Naive thymus-derived CD8-positive, alpha-beta T cell (primary cell): ENCODE measurements at regions not wholly inside any gene's neighbourhood (a gene's known extent, or its start where the extent isn't known, plus 50 kb on each side); places are given as distances from the start of the nearest gene placed in this dataset.

ENCODE experiments used
- ATAC-seq, 2 donors: fragments of 150-1000 bp; cut with Tn5 transposase in 1 of 2; sonication (Bioruptor Pico), chemical (Tn5 transposase) in 1 of 2; 1 replicate in 1 of 2; 2 replicates in 1 of 2; pipeline ENCODE4 v1.10.0; 2021; ENCODE audit warnings: mild to moderate bottlenecking in 2 of 2, moderate library complexity in 2 of 2
- POLR2A ChIA-PET: fragments of 350-600 bp; sonication (Branson Sonifier 250); formaldehyde crosslinking; loops from one replicate; lab custom pipeline; 2021; ENCODE audit warnings: antibody characterized with exemption; lab: Charles Lee
- DNase-seq, 10 donors: peaks; one replicate each; pipeline versions ENCODE4 v3.0.0 to v3.0.0-alpha.2; 2020 to 2022
- H3K27ac Mint-ChIP-seq, 10 donors: one replicate each; pipeline ENCODE4 v1.8.0; 2020 to 2022; ENCODE audit warnings: mild to moderate bottlenecking in 10 of 10, mixed read lengths in 10 of 10, moderate library complexity in 4 of 10, inconsistent platforms in 1 of 10
- H3K27me3 Mint-ChIP-seq, 5 donors: one replicate each; pipeline ENCODE4 v1.8.0; 2021 to 2022; ENCODE audit warnings: mixed read lengths in 5 of 5
- H3K36me3 Mint-ChIP-seq, 3 donors: one replicate each; pipeline ENCODE4 v1.8.0; 2020 to 2022; ENCODE audit warnings: mixed read lengths in 3 of 3, mild to moderate bottlenecking in 2 of 3, inconsistent platforms in 1 of 3
- H3K4me1 Mint-ChIP-seq, 4 donors: one replicate each; pipeline ENCODE4 v1.8.0; 2021 to 2022; ENCODE audit warnings: mixed read lengths in 4 of 4
- H3K4me3 Mint-ChIP-seq, 10 donors: one replicate each; pipeline ENCODE4 v1.8.0; 2020 to 2022; ENCODE audit warnings: mild to moderate bottlenecking in 10 of 10, mixed read lengths in 10 of 10, moderate library complexity in 6 of 10, inconsistent platforms in 1 of 10
- H3K9me3 Mint-ChIP-seq, 9 donors: one replicate each; pipeline ENCODE4 v1.8.0; 2020 to 2022; ENCODE audit warnings: mixed read lengths in 9 of 9, mild to moderate bottlenecking in 3 of 9, inconsistent platforms in 1 of 9, moderate library complexity in 1 of 9

DNA sequence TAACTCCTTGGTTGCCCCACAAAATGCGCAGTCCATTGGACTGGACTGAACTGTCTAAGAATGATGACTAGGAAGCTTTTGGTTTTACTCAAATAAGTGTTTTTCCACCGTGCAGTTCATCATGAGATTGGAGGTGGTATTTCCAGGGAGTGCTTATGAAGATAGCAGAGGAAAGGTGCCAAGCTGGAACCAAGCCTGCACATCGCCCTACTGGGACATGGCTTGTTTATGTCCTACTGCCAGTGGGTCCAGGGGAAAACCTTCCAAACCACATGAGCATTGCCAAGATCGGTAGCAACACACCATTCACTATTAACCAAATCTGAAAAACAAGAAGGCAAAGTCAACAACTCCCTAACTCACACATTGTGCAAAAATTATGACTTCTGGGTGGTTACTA lies 54.7 kb upstream of the DSCAM start:
- Mint-ChIP-seq H3K9me3 (peaks cover 2 to 18% (median 7%) of the 10 kb centered on the region in 9 donors), H3K4me3 (no peak overlapping the region), H3K27me3 (peaks cover 0 to 43% (median 14%) of the 10 kb centered on the region in 5 donors), H3K36me3 (peaks cover 0 to 3% (median 0%) of the 10 kb centered on the region in 3 donors), H3K27ac (no peak overlapping the region), H3K4me1 (peaks cover 0 to 1% (median 0%) of the 10 kb centered on the region in 4 donors)
- DNase-seq = no peak
- POLR2A ChIA-PET = no interaction called here
- no peak for ATAC-seq

DNA sequence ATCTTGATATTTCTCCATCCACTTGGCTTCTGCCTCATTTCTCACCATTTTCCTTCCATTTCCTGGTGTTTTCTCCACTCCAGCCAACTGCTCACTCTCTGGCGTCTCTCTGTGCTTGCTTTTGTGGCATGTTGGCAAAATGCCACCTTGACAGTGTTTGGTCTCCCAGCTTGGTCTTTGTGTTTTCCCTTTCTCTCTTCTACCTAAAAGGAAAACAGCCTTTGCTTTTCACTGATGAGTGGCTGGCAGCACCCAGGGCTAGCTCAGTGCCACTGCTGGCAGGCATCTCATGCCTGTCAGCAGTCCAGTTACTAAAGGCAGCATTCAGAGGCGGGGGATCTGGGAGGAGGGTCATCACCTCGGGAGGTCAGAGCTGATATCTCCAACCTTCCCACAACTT lies 55.3 kb upstream of the DSCAM start:
- Mint-ChIP-seq H3K4me1 (peaks cover 0 to 1% (median 0%) of the 10 kb centered on the region in 4 donors), H3K27ac (no peak overlapping the region), H3K36me3 (no peaks in the 10 kb centered on the region), H3K9me3 (peaks cover under 1 to 13% (median 3%) of the 10 kb centered on the region in 9 donors), H3K27me3 (peaks cover 0 to 39% (median 14%) of the 10 kb centered on the region in 5 donors), H3K4me3 (no peak overlapping the region)
- no peak for ATAC-seq
- POLR2A ChIA-PET = no interaction called here
- DNase-seq = no peak

DNA sequence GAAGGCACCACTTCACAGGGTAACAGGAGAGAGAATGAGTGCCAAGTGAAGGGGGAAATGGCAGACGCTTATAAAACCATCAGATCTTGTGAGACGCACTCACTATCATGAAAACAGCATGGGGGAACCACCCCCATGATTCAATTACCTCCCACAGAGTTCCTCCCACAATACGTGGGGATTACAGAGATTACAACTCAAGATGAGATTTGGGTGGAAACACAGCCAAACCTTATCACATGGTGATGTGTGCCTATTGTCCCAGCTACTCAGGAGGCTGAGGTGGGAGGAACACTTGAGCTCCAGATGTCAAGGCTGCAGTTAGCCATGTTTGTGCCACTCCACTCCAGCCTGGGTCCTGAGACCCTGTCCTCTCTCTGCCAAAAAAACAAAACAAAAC lies 56.0 kb upstream of the DSCAM start:
- Mint-ChIP-seq H3K27me3 (peaks cover 0 to 37% (median 14%) of the 10 kb centered on the region in 5 donors), H3K9me3 (peaks cover 0 to 11% (median 3%) of the 10 kb centered on the region in 9 donors), H3K27ac (no peak overlapping the region), H3K4me1 (peaks cover 0 to 1% (median 0%) of the 10 kb centered on the region in 4 donors), H3K4me3 (no peak overlapping the region), H3K36me3 (no peaks in the 10 kb centered on the region)
- POLR2A ChIA-PET = no interaction called here
- ATAC-seq (no peak), DNase-seq (no peak)

DNA sequence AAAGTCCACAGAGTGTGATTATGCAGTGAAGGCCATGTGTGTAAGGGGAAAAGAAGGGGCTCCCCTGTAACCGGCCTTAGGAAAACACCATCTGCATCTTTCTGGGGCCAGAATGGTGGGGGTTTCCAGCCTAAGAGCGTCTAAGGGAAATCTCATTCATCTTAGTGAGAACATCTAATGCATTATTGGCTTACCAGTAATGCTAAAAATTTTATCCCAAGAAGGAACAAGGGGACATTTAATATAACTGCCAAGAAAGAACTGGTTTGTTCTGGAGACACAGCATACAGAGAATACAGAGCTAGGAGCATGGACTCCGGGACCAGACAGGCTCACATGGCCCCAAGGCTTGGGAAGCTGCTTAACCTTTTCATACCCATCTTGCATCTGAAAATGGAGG lies 58.3 kb upstream of the DSCAM start:
- Mint-ChIP-seq H3K36me3 (no peaks in the 10 kb centered on the region), H3K27me3 (peaks cover 0 to 26% (median 10%) of the 10 kb centered on the region in 5 donors), H3K27ac (no peak overlapping the region), H3K9me3 (peaks cover 0 to 2% (median 0%) of the 10 kb centered on the region in 9 donors), H3K4me3 (no peak overlapping the region), H3K4me1 (peaks cover 0 to 1% (median 0%) of the 10 kb centered on the region in 4 donors)
- no peak for DNase-seq
- POLR2A ChIA-PET = no interaction called here
- ATAC-seq = no peak

DNA sequence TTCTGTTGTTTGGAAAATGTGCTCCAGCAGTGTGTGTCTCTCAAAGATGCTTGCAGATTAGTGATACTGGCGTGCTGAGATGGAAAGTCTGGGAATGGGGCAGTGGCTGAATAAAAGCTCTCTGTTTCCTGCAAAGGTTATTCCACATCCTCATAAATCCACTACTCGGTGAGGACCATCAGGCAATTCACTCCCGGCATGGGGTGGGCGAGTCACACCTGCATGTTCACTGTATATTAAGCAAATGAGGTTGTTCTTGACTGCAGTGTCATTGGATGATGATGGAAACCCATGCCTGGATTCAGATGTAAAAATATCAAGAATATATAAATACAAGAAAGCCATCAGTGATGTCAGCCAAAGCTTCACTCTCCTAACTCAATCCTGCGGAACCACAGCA lies 65.4 kb upstream of the DSCAM start:
- DNase-seq (no peak), ATAC-seq (no peak)
- Mint-ChIP-seq H3K4me3 (no peak overlapping the region), H3K36me3 (peaks cover 0 to 9% (median 0%) of the 10 kb centered on the region in 3 donors), H3K4me1 (no peaks in the 10 kb centered on the region), H3K9me3 (peaks cover 0 to 13% (median 9%) of the 10 kb centered on the region in 9 donors), H3K27ac (no peak overlapping the region), H3K27me3 (peaks cover 0 to 31% (median 15%) of the 10 kb centered on the region in 5 donors)
- POLR2A ChIA-PET = no interaction called here

DNA sequence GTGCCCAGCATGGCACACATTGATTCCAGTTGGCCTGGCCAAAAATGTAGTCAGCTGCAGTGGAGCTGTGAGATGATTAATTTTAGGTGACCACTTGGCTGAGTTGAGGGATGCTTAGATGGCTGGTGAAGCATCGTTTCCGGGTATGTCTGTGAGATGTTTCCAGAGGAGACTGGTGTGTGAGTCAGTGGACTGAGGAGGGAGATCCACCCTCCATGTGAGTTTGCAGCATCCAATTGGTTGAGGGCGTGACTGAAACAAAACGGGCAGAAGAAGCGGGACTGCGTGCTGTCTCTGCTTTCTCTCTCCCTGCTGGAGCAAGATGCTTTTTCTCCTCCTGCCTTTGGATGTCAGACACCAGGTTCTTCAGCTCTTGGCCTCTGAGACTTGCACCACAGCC lies 68.2 kb upstream of the DSCAM start:
- POLR2A ChIA-PET = no interaction called here
- Mint-ChIP-seq H3K27me3 (peaks cover 0 to 27% (median 13%) of the 10 kb centered on the region in 5 donors), H3K4me3 (no peak overlapping the region), H3K36me3 (peaks cover 0 to 9% (median 0%) of the 10 kb centered on the region in 3 donors), H3K27ac (no peak overlapping the region), H3K9me3 (peaks cover 0 to 13% (median 10%) of the 10 kb centered on the region in 9 donors), H3K4me1 (no peaks in the 10 kb centered on the region)
- DNase-seq (no peak), ATAC-seq (no peak)

DNA sequence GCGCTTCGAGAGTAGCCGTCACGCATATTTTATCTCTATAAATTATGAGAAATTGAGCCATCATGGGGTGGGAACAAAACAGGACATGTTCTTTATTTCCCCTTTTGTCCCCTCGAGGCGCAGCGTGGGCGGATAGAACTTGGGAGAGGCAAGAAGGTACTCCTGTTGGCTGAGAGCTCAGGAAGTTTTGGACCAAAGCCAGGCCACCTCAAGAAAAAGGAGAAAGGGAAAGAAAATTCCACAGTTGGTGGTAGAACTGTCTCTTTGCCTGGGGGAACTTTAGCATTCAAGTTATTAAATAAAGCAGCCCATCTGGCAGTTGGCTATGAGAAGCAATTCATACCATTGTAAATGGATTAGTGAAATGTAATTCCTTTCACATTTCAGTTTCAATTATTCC lies 76.4 kb upstream of the DSCAM start:
- POLR2A ChIA-PET = no interaction called here
- DNase-seq = no peak
- no peak overlapping the region for H3K4me3 Mint-ChIP-seq
- no peak for ATAC-seq
- peaks cover 0 to 9% (median 0%) of the 10 kb centered on the region in 5 donors for H3K27me3 Mint-ChIP-seq
- no peak overlapping the region for H3K27ac Mint-ChIP-seq
- no peaks in the 10 kb centered on the region for H3K4me1 Mint-ChIP-seq
- H3K36me3 Mint-ChIP-seq = peaks cover 3 to 7% (median 3%) of the 10 kb centered on the region in 3 donors
- peaks cover 4 to 25% (median 10%) of the 10 kb centered on the region in 9 donors for H3K9me3 Mint-ChIP-seq

DNA sequence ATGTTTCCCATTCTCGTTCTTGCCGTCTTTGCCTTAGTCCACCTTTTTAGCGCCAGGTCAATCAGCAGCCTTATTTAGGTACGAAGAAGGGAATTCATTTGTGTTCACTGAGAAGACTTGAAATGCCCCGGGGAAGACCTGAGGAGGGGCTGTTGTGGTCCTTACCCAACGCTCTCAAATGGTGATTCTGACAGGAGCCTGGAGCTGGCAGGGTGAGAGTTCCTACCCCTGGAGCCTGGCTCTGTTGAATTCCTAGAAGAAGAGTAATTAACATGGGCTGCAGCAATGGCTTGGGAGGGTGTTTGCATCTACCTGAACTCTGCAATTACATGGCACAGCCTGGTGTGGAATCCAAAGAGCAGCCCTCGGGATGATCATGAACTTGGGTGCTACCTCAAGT lies 76.9 kb upstream of the DSCAM start:
- DNase-seq (no peak), ATAC-seq (no peak)
- no peak overlapping the region for H3K4me3 Mint-ChIP-seq
- POLR2A ChIA-PET = no interaction called here
- H3K4me1 Mint-ChIP-seq = no peaks in the 10 kb centered on the region
- peaks cover 0 to 10% (median 0%) of the 10 kb centered on the region in 5 donors for H3K27me3 Mint-ChIP-seq
- H3K9me3 Mint-ChIP-seq = peaks cover 5 to 25% (median 13%) of the 10 kb centered on the region in 9 donors
- peaks cover 3 to 9% (median 5%) of the 10 kb centered on the region in 3 donors for H3K36me3 Mint-ChIP-seq
- no peak overlapping the region for H3K27ac Mint-ChIP-seq

DNA sequence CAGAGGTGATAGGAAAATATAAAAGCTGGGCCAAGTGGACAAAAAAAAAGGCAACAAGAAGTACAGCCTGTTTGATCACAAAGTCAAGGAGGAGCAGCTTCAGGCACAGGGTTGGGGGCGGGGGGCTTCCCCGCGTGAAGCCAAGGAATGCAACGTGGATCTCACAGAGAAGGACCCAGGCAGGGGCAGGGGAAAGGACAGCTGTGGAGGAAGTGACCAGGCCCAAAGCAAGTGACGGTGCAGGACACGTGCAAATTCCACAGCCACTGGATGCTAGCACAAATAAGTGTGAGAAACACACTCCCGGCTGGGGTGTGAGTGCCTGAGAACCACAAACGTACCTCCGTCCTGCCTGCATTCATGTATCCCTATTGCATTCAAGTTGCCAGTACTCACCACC lies 77.7 kb upstream of the DSCAM start:
- H3K36me3 Mint-ChIP-seq = peaks cover 5 to 13% (median 5%) of the 10 kb centered on the region in 3 donors
- POLR2A ChIA-PET = no interaction called here

DNA sequence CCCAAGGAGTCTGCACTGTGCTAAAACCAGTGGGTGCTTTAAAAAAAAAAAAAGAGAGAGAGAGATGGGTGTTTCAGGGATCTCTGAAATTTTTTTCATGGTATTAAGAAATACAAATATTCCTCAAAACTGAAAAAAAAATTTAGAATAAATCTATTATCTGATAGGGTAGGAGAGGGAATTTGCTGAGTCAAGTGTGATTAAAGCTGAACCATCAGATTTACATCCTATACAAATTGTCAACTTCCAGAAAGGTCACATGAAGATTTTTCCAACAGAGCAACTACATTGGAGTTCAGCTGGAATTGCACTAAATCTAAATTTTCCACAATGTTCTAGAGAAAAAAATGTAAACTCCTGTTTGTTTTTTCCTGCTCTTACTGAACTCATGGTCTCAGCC lies 79.3 kb upstream of the DSCAM start:
- ATAC-seq (no peak), DNase-seq (no peak)
- Mint-ChIP-seq H3K9me3 (peaks cover 11 to 37% (median 25%) of the 10 kb centered on the region in 9 donors), H3K36me3 (peaks cover 5 to 19% (median 5%) of the 10 kb centered on the region in 3 donors), H3K27ac (no peak overlapping the region), H3K27me3 (peaks cover 0 to 16% (median 3%) of the 10 kb centered on the region in 5 donors), H3K4me1 (no peaks in the 10 kb centered on the region), H3K4me3 (no peak overlapping the region)
- POLR2A ChIA-PET = no interaction called here

More for the DNA sequence above, 77.7 kb upstream of the DSCAM start:
- Mint-ChIP-seq H3K4me3 (no peak overlapping the region), H3K4me1 (no peaks in the 10 kb centered on the region), H3K27ac (no peak overlapping the region), H3K9me3 (peaks cover 7 to 31% (median 16%) of the 10 kb centered on the region in 9 donors), H3K27me3 (peaks cover 0 to 14% (median 2%) of the 10 kb centered on the region in 5 donors)
- DNase-seq (no peak), ATAC-seq (no peak)

DNA sequence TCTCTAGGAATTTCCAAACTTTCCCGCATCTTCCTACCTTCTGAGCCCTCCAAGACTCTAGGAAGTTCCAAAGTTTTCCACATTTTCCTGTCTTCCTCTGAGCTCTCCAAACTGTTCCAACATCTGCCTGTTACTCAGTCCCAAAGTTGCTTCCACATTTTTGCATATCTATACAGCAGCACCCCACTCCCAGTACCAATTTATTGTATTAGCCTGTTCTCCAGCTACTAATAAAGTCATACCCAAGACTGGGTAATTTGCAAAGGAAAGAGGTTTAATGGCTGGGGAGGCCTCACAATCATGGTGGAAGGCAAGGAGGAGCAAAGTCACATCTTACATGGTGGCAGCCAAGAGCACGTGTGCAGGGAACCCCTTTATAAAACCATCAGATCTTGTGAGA lies 82.9 kb upstream of the DSCAM start:
- POLR2A ChIA-PET = no interaction called here
- peaks cover 0 to 30% (median 8%) of the 10 kb centered on the region in 5 donors for H3K27me3 Mint-ChIP-seq
- peaks cover 11 to 37% (median 25%) of the 10 kb centered on the region in 9 donors for H3K9me3 Mint-ChIP-seq
- DNase-seq (no peak), ATAC-seq (no peak)
- H3K4me1 Mint-ChIP-seq = no peaks in the 10 kb centered on the region
- no peak overlapping the region for H3K4me3 Mint-ChIP-seq
- peaks cover 5 to 19% (median 5%) of the 10 kb centered on the region in 3 donors for H3K36me3 Mint-ChIP-seq
- no peak overlapping the region for H3K27ac Mint-ChIP-seq

DNA sequence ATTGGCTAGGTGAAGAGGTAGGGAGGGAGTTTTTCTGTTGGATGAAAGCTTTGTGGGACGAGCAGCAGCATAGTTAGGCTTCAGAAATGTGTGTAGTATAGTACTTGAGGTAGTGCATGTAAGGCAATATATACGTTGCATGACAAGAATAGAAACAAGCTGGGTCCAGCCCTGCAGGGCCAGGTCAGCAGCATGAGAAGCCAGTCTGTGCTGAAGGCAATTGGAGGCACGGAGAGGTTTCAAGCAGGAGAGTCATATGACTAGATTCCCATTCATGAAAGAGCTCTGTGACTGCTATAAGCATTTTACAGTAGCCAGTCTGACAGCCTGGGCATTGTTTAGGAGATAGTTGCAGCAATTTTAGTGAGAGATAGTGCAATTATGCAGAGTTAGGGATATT lies 84.2 kb upstream of the DSCAM start:
- H3K9me3 Mint-ChIP-seq = peaks cover 11 to 36% (median 25%) of the 10 kb centered on the region in 9 donors

DNA sequence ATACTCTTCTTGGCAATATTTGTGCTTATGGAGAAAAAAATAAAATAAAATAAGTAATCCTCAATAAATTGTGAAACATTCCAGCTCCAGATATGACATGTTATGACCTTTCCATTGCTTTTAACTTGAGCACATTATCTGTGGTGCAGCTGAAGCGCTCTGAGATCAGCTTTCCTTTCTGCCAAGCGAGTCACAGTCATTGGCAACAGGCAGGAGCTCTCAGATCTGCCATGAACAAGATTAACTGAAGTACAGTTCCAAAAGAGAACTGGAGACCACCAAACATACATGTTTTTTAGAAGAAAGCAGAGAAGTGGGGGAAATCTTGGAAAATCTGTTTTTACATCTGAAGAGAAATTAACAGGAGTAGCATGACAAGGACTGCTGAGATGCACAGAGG lies 89.2 kb upstream of the DSCAM start:
- H3K27me3 Mint-ChIP-seq = peaks cover 0 to 42% (median 9%) of the 10 kb centered on the region in 5 donors
- H3K4me3 Mint-ChIP-seq = no peak overlapping the region
- ATAC-seq = no peak
- no peak overlapping the region for H3K27ac Mint-ChIP-seq
- H3K4me1 Mint-ChIP-seq = no peaks in the 10 kb centered on the region
- DNase-seq = no peak
- no peaks in the 10 kb centered on the region for H3K36me3 Mint-ChIP-seq
- H3K9me3 Mint-ChIP-seq = peaks cover 0 to under 1% (median 0%) of the 10 kb centered on the region in 9 donors
- POLR2A ChIA-PET = no interaction called here

More for the DNA sequence above, 84.2 kb upstream of the DSCAM start:
- POLR2A ChIA-PET = no interaction called here
- ATAC-seq = no peak
- Mint-ChIP-seq H3K4me3 (no peak overlapping the region), H3K4me1 (no peaks in the 10 kb centered on the region), H3K36me3 (peaks cover 5 to 19% (median 5%) of the 10 kb centered on the region in 3 donors), H3K27ac (no peak overlapping the region), H3K27me3 (peaks cover 0 to 30% (median 8%) of the 10 kb centered on the region in 5 donors)
- DNase-seq = no peak

DNA sequence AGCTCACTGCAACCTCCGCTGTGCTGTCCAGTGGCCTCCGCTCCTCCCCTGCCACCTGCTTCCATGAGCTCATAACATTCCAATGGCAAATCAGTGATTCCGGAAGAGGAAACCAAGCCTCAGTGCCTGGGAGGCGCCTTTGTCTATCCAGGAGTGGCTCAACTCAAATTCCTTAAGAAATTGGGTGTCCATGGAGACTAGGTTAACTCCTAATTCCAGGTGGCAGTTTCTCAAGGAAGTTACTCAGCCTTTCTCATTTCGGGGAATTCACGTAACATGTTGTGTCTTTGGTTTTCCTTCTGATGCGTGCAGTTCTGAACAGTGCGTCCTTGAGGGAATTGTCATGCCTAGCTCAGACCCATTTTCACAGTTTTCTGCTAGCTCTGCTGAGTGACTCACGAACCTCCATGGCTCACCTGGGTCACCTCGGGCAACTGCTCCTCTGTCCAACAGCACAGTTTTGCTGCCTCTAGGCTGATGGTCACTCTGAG lies 89.9 kb upstream of the DSCAM start:
- Mint-ChIP-seq H3K9me3 (peaks cover 0 to 4% (median 0%) of the 10 kb centered on the region in 9 donors), H3K27ac (no peak overlapping the region), H3K36me3 (no peaks in the 10 kb centered on the region), H3K4me1 (no peaks in the 10 kb centered on the region), H3K27me3 (peaks cover 0 to 47% (median 10%) of the 10 kb centered on the region in 5 donors), H3K4me3 (no peak overlapping the region)
- no peak for ATAC-seq
- POLR2A ChIA-PET = no interaction called here
- DNase-seq = no peak
